Esophagus squamous epithelium (tissue), 4 donors: ENCODE measurements at regions not wholly inside any gene's neighbourhood (a gene's known extent, or its start where the extent isn't known, plus 50 kb on each side); places are given as distances from the start of the nearest gene placed in this dataset.
"Not testable (repeated sequence)": the region's sequence is repeated elsewhere in the genome, so short reads cannot be mapped to it uniquely, and the experiment has no call there.

Experiments
- CTCF ChIP-seq, 6 experiments: fragments of 450-650 bp in 4 of 6; fragments of 200-600 bp in 2 of 6; sonication (generic) in 2 of 6; IDR thresholded peaks; one replicate each; pipeline ENCODE4 v1.5.1; 2016 to 2019; ENCODE audit warnings: antibody characterized with exemption in 6 of 6, mild to moderate bottlenecking in 4 of 6, moderate library complexity in 4 of 6
- POLR2A ChIP-seq, 4 donors: fragments of 450-650 bp; IDR thresholded peaks; one replicate each; pipeline ENCODE4 v1.6.1; 2017; ENCODE audit warnings: antibody characterized with exemption in 4 of 4, mild to moderate bottlenecking in 4 of 4, moderate library complexity in 3 of 4

GRCh38 chr2:87151835-87152493, 130.3 kb upstream of the PLGLB1 start:
- TF ChIP-seq POLR2A, CTCF (IDR thresholded peaks at IDR 0.05): not testable (repeated sequence)
